HFFc6 (cell line): ENCODE measurements at regions not wholly inside any gene's neighbourhood (a gene's known extent, or its start where the extent isn't known, plus 50 kb on each side); places are given as distances from the start of the nearest gene placed in this dataset.

Source experiments
- DNase-seq: peaks from one replicate; pipeline ENCODE4 v3.0.0-alpha.2; 2018
- H3K27ac Mint-ChIP-seq: 2 replicates; pipeline ENCODE4 v1.8.0; 2020; ENCODE audit warnings: mild to moderate bottlenecking, mixed read lengths
- H3K27me3 Mint-ChIP-seq: 2 replicates; pipeline ENCODE4 v1.8.0; 2021; ENCODE audit warnings: mild to moderate bottlenecking, moderate library complexity, mixed read lengths; ENCODE audit not compliant: insufficient read depth
- H3K36me3 Mint-ChIP-seq: 2 replicates; pipeline ENCODE4 v1.8.0; 2021; ENCODE audit warnings: low read depth, mixed read lengths
- H3K4me1 Mint-ChIP-seq: 2 replicates; pipeline ENCODE4 v1.8.0; 2020; ENCODE audit warnings: low read depth, mixed read lengths
- H3K4me3 Mint-ChIP-seq: 2 replicates; pipeline ENCODE4 v1.8.0; 2020; ENCODE audit warnings: mild to moderate bottlenecking, moderate library complexity, mixed read lengths
- H3K9me3 Mint-ChIP-seq: 2 replicates; pipeline ENCODE4 v1.8.0; 2020; ENCODE audit warnings: mild to moderate bottlenecking, mixed read lengths
- TF ChIP-seq, protein P1 (sequence below): fragments of 200-600 bp; sonication (generic); IDR thresholded peaks from 2 replicates; pipeline ENCODE4 v1.5.0; 2021; ENCODE audit warnings: antibody characterized with exemption, mild to moderate bottlenecking

DNA sequence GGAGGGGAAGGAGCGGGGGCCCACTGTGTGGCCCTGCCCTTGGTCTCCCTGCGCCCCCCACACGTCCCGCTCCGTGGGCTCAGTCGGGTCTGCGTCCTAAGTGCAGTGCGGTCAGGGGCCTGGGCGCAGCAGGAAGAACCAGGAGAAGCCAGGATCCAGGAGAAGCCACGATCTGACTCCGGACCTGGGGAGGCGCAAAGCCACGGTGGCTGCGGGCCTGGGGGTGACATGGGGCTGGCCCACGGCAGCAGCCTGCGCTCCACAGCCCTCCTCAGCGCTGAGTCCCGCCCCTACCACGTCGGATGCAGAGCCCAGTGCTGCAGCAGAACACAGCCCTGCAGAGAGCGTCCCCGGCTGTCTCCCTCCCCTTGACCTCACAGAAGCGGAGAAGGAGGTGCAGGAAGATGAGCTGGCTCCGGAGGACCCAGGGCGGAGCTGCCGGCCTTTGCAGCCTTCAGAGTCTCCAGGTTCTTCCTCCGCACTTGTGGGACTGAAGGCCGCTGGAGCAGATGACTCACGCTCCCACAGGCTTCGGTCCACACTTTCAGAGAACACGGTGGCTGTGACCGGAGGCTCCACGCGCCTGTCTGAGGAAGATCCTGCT is 589.2 kb upstream of the SALL3 start:
- DNase-seq, result no peak
- TF ChIP-seq, protein P1, sequence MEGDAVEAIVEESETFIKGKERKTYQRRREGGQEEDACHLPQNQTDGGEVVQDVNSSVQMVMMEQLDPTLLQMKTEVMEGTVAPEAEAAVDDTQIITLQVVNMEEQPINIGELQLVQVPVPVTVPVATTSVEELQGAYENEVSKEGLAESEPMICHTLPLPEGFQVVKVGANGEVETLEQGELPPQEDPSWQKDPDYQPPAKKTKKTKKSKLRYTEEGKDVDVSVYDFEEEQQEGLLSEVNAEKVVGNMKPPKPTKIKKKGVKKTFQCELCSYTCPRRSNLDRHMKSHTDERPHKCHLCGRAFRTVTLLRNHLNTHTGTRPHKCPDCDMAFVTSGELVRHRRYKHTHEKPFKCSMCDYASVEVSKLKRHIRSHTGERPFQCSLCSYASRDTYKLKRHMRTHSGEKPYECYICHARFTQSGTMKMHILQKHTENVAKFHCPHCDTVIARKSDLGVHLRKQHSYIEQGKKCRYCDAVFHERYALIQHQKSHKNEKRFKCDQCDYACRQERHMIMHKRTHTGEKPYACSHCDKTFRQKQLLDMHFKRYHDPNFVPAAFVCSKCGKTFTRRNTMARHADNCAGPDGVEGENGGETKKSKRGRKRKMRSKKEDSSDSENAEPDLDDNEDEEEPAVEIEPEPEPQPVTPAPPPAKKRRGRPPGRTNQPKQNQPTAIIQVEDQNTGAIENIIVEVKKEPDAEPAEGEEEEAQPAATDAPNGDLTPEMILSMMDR, result no peak
- H3K27me3 Mint-ChIP-seq, result no peaks in the 10 kb centered on the region
- peaks cover 19% of the 10 kb centered on the region for H3K36me3 Mint-ChIP-seq
- no peaks in the 10 kb centered on the region for H3K4me1 Mint-ChIP-seq
- no peak overlapping the region for H3K27ac Mint-ChIP-seq
- H3K9me3 Mint-ChIP-seq, result peaks cover 80% of the 10 kb centered on the region
- H3K4me3 Mint-ChIP-seq, result no peak overlapping the region

DNA sequence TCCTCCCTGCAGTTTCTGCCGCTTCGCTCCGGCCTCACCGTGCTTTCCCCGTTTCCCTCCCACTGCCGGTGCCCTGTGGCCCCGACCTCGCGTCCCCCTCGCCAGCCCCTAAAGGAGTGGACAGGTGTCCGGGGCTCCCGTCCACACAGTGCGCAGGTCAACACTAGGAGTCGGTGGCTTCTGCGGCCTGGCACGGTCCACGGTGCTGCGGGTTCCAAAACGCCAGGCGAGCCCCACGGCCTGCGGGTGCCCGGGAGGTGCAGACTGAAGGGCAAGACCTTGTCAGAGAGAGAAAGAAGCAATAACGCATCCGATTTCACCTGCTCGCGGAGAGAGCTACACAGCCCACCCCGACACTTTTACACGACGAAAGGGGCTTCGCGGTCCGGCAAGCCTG is 588.7 kb upstream of the SALL3 start:
- no peak for DNase-seq
- Mint-ChIP-seq H3K36me3 (peaks cover 19% of the 10 kb centered on the region), H3K9me3 (peaks cover 76% of the 10 kb centered on the region), H3K4me3 (no peak overlapping the region), H3K4me1 (no peaks in the 10 kb centered on the region), H3K27ac (no peak overlapping the region), H3K27me3 (no peaks in the 10 kb centered on the region)
- TF ChIP-seq, protein P1, result no peak

DNA sequence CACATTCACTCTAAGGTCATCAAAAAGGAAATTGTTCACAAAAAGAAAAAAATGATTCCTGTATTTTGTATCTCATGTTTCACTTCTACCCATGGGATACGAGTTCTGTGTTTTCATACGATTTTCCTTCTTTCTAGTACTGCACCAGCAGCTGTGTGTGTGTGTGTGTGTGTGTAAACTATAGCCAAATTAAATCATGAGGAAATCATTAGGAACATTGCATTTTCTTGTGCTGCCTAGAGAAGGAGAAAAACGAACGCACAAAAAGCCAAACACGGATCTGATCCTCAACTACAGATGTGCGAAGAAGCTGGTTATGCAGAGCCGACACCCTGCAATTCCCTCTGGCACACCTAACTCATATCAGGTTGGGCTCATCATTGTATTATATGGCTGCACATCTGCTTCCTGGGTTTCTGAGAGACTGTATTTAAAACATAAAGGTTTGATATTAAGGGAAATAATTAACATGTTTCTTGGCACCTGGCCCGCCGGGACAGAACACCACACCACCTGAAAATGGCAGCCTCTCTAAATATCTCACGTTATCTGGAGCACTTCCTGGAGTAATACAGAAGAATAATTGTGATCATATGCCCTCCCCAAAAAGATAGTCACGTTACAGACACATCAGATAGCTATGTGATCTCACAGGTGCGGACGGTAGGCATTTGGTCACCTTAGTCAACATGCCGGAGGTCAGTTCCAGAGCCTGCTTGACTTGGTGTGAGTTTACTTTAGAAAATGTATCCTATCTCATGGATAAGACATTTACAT is 586.3 kb upstream of the SALL3 start:
- Mint-ChIP-seq H3K27me3 (no peaks in the 10 kb centered on the region; the same call in 1 of the 2 replicates), H3K9me3 (peaks cover 74% of the 10 kb centered on the region)
- DNase-seq, result no peak

DNA sequence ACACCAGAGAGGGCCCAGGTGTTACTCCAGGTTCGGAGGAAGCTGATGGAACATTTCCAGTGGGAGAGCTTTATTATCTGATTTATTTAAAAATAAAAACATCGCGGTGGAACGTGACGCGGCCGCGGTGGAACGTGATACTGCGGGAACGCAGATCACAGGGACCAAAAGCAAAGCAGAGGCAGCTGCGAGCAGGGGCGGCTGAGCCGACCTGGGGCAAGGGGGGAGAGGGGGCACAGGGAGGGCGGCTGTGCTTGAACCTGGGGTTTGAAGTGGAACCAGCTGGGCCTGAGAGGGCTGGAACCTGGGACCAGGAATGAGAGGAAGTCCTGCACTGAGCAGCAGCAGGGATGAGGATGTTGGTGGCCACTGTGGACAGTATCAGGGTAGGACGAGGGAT is 583.5 kb upstream of the SALL3 start:
- Mint-ChIP-seq H3K27me3 (no peaks in the 10 kb centered on the region; the same call in 1 of the 2 replicates), H3K36me3 (peaks cover 12% of the 10 kb centered on the region; the same call in 1 of the 2 replicates), H3K9me3 (peaks cover 73% of the 10 kb centered on the region), H3K27ac (no peak overlapping the region), H3K4me1 (no peaks in the 10 kb centered on the region), H3K4me3 (no peak overlapping the region)
- no peak for DNase-seq
- TF ChIP-seq, protein P1, result no peak

More for the DNA sequence above, 586.3 kb upstream of the SALL3 start:
- TF ChIP-seq, protein P1, result no peak
- no peak overlapping the region for H3K27ac Mint-ChIP-seq
- H3K4me3 Mint-ChIP-seq, result no peak overlapping the region
- H3K4me1 Mint-ChIP-seq, result no peaks in the 10 kb centered on the region
- peaks cover 19% of the 10 kb centered on the region for H3K36me3 Mint-ChIP-seq

DNA sequence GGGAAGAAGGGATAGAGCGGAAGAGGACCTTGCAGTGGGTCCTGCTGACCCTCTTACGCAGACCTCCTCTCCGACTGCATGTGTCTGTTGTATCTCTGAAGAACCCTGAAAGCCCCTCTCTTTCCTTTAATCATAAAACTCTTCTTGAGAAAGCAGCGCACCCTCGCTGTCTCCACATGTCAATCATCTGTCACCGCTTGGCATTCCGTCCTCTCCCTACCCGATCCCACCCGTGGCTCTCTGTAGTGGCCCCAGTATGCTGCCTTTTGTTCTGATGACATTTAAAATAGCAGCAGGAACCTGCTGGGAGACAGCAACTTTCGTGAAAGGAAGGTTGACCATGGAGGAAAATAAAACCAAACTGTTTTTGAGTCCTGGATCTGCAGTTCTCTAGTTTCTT is 582.9 kb upstream of the SALL3 start:
- no peak overlapping the region for H3K4me3 Mint-ChIP-seq
- H3K27ac Mint-ChIP-seq, result no peak overlapping the region
- H3K4me1 Mint-ChIP-seq, result no peaks in the 10 kb centered on the region
- H3K36me3 Mint-ChIP-seq, result peaks cover 9% of the 10 kb centered on the region; the same call in 1 of the 2 replicates
- TF ChIP-seq, protein P1, result no peak
- peaks cover 73% of the 10 kb centered on the region for H3K9me3 Mint-ChIP-seq
- H3K27me3 Mint-ChIP-seq, result no peaks in the 10 kb centered on the region; the same call in 1 of the 2 replicates
- DNase-seq, result no peak
